ENCODE measurements at regions not wholly inside any gene's neighbourhood (a gene's known extent, or its start where the extent isn't known, plus 50 kb on each side); places are given as distances from the start of the nearest gene placed in this dataset.
"Not testable (repeated sequence)": the region's sequence is repeated elsewhere in the genome, so short reads cannot be mapped to it uniquely, and the experiment has no call there.

- Histone ChIP-seq H3K36me3 (no peaks in the 10 kb centered on the region), H3K27me3 (no peaks in the 10 kb centered on the region), H3K9me3 (no peaks in the 10 kb centered on the region), H3K27ac (no peak overlapping the region), H3K4me3 (replicated peaks in 1 of 3) (no peak overlapping the region), H3K4me1 (peaks cover 6 to 24% of the 10 kb centered on the region in 2 donors)
- intact Hi-C loops (cut with DNase I), result no loop called here
- DNase-seq, result no peak
- TF ChIP-seq POLR2A (IDR thresholded peaks at IDR 0.05), result no peak
- TF ChIP-seq, protein P1, sequence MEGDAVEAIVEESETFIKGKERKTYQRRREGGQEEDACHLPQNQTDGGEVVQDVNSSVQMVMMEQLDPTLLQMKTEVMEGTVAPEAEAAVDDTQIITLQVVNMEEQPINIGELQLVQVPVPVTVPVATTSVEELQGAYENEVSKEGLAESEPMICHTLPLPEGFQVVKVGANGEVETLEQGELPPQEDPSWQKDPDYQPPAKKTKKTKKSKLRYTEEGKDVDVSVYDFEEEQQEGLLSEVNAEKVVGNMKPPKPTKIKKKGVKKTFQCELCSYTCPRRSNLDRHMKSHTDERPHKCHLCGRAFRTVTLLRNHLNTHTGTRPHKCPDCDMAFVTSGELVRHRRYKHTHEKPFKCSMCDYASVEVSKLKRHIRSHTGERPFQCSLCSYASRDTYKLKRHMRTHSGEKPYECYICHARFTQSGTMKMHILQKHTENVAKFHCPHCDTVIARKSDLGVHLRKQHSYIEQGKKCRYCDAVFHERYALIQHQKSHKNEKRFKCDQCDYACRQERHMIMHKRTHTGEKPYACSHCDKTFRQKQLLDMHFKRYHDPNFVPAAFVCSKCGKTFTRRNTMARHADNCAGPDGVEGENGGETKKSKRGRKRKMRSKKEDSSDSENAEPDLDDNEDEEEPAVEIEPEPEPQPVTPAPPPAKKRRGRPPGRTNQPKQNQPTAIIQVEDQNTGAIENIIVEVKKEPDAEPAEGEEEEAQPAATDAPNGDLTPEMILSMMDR (IDR thresholded peaks at IDR 0.05), result no peak
- WGBS, 2 donors, result 83 to 87% methylated on average over 1 of the region's 1 CpG
Observed at GRCh38 chr13:109998037-109998436, 211.7 kb upstream of the IRS2 start.

- peaks cover 6 to 24% of the 10 kb centered on the region in 2 donors for H3K4me1 ChIP-seq
- H3K27ac ChIP-seq; H3K27me3 ChIP-seq; DNase-seq; H3K9me3 ChIP-seq; H3K4me3 ChIP-seq (replicated peaks in 1 of 3); H3K36me3 ChIP-seq; intact Hi-C loops (cut with DNase I): not testable (repeated sequence)
- 92% methylated on average over 5 of the region's 5 CpGs for WGBS, 2 donors
Observed at GRCh38 chr13:109997056-109997595, 210.7 kb upstream of the IRS2 start.

DNA sequence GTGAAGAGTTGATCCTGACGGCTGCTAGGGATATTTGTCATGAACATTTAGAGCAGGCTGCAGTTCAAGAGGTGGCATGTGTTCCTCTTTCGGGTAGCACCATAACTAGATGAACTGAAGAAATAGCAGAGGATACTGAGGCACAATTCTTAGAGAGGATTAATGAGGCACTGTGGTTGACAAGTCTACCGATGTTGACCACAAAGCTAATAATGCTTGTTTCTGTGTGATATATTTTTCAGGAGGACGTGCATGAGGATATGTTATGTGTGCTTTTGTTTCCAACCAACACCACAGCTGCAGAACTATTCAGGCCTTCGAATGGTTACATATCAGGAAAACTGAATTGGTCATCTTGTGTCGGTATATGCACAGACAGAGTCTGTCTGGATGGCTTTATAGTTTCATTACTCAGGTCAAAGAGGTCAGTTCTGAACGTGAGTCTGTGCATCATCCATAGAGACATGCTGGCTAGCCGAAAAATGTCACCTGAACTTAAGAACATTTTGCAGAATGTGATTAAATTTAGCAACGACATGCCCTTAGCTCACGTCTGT lies 210.1 kb upstream of the IRS2 start:
- no peaks in the 10 kb centered on the region for H3K27me3 ChIP-seq
- DNase-seq, result no peak
- 93 to 95% methylated on average over 10 of the region's 10 CpGs for WGBS, 2 donors
- peaks cover 6 to 24% of the 10 kb centered on the region in 2 donors for H3K4me1 ChIP-seq
- no peak overlapping the region for H3K4me3 ChIP-seq (replicated peaks in 1 of 3)
- no peak overlapping the region for H3K27ac ChIP-seq
- no peaks in the 10 kb centered on the region for H3K9me3 ChIP-seq
- intact Hi-C loops (cut with DNase I), result no loop called here
- TF ChIP-seq, protein P1 (IDR thresholded peaks at IDR 0.05), result no peak
- no peak for TF ChIP-seq POLR2A (IDR thresholded peaks at IDR 0.05)
- H3K36me3 ChIP-seq, result no peaks in the 10 kb centered on the region

GRCh38 chr13:109995578-109995977 lies 209.2 kb upstream of the IRS2 start:
- H3K36me3 ChIP-seq, result no peaks in the 10 kb centered on the region
- 94 to 97% methylated on average over 2 of the region's 2 CpGs for WGBS, 2 donors
- H3K9me3 ChIP-seq, result no peaks in the 10 kb centered on the region
- DNase-seq, result no peak
- no peaks in the 10 kb centered on the region for H3K27me3 ChIP-seq
- no peak overlapping the region for H3K4me3 ChIP-seq (replicated peaks in 1 of 3)
- TF ChIP-seq, protein P1 (IDR thresholded peaks at IDR 0.05), result no peak
- TF ChIP-seq POLR2A (IDR thresholded peaks at IDR 0.05), result no peak
- peaks cover 6 to 24% of the 10 kb centered on the region in 2 donors for H3K4me1 ChIP-seq
- intact Hi-C loops (cut with DNase I), result no loop called here
- no peak overlapping the region for H3K27ac ChIP-seq

DNA sequence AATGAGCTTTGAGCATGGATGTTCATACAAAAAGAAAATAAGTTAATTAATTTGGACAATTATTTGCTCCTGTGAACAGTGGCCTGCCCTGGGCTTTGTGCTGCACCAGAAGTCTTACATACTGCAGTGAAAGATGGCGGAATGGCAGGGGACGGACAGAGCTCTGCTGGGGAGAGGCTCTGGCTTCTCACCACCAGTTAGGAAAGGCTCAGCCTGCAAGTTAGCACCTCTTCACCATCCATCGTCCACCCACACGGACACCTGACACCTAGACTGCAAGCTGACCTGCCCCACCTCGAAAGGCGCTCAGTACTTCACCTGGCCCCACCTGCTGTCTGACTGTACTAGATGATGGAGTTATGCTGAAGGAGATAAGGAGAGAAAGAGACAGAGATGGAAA lies 203.9 kb upstream of the IRS2 start:
- Histone ChIP-seq H3K36me3 (no peaks in the 10 kb centered on the region), H3K4me1 (no peaks in the 10 kb centered on the region), H3K27ac (no peak overlapping the region), H3K27me3 (no peaks in the 10 kb centered on the region), H3K4me3 (replicated peaks in 1 of 3) (no peak overlapping the region), H3K9me3 (no peaks in the 10 kb centered on the region)
- intact Hi-C loops (cut with DNase I), result no loop called here
- TF ChIP-seq POLR2A (IDR thresholded peaks at IDR 0.05), result no peak
- TF ChIP-seq, protein P1 (IDR thresholded peaks at IDR 0.05), result no peak
- DNase-seq, result no peak
- WGBS, 2 donors, result 84 to 92% methylated on average over 6 of the region's 6 CpGs

All from thyroid gland (tissue), 4 donors.